HG02885 (cell line): ENCODE measurements at regions not wholly inside any gene's neighbourhood (a gene's known extent, or its start where the extent isn't known, plus 50 kb on each side); places are given as distances from the start of the nearest gene placed in this dataset.

Experiments used
- ATAC-seq: cut with Tn5 transposase; IDR thresholded peaks from one replicate; pipeline ENCODE4 v1.9.1; 2021; ENCODE audit warnings: mild to moderate bottlenecking; ENCODE audit not compliant: unreplicated experiment, poor library complexity

GRCh38 chr13:26943748-26944147 is 183.2 kb upstream of the GPR12 start:
- no peak for ATAC-seq

DNA sequence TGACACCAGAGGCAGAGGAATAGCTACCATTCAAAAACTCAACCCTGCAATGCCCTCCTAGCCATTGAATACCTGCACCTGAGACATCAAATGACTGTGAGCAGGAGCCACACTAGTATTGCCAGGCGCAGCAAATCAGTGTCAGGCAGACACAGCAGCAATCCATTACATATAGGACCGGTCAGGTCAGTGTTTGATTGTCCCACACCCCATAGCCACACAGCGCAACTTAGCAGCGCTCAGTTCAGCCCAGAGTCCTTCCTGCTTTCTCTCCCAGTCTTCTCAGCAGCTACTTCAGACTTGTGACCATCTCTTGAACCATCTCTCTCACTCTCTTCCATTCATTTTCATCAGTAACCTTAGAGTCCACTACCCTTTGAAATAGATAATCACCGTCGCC is 181.6 kb upstream of the GPR12 start:
- no peak for ATAC-seq

GRCh38 chr13:26941345-26942174 is 181.0 kb upstream of the GPR12 start:
- ATAC-seq = no peak

DNA sequence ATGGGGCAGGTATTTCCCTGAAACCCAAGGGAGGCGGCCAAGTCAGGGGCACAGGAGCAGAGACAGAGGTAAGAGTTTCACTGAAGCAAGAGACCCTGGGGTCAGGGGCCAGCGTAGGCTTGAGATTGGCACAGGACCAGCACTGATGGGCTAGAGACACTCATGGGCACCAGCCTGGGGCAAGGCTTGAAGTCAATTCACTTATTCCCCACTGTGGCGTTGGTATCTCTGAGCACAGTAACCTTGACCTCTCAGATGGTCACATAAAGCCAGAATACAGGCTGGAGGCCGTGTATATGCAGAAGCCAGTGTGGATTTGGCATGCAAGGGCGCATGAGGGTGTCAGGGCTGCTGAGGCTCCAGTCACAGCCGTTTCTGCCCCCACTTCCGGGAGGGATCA is 173.5 kb upstream of the GPR12 start:
- no peak for ATAC-seq

- no peak for ATAC-seq
These were observed 171.9 kb upstream of the GPR12 start for GRCh38 chr13:26932465-26932864.

- peak; percentile 73 for ATAC-seq
These were observed 169.6 kb upstream of the GPR12 start for GRCh38 chr13:26929971-26930730.

GRCh38 chr13:26927511-26927910 is 166.9 kb upstream of the GPR12 start:
- no peak for ATAC-seq

DNA sequence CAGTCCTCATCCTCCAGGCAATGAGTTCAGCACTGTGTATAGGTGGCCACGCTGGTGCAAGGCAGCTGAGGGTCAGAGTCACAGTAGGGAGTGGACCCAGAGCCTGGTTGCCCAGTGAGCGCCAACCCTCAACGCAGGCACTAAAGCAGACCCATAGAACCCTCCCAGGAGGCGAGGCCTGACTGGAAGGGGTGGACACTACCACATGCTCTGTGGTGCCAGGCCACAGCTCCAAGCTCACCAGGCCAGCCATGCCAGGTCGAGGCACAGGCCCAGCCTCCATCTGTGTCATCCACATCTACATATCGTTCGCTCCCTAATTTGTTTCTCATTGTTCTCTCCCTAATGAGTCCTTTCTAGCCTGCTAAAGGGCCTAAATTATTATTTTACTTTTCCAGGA is 165.8 kb upstream of the GPR12 start:
- ATAC-seq = no peak

DNA sequence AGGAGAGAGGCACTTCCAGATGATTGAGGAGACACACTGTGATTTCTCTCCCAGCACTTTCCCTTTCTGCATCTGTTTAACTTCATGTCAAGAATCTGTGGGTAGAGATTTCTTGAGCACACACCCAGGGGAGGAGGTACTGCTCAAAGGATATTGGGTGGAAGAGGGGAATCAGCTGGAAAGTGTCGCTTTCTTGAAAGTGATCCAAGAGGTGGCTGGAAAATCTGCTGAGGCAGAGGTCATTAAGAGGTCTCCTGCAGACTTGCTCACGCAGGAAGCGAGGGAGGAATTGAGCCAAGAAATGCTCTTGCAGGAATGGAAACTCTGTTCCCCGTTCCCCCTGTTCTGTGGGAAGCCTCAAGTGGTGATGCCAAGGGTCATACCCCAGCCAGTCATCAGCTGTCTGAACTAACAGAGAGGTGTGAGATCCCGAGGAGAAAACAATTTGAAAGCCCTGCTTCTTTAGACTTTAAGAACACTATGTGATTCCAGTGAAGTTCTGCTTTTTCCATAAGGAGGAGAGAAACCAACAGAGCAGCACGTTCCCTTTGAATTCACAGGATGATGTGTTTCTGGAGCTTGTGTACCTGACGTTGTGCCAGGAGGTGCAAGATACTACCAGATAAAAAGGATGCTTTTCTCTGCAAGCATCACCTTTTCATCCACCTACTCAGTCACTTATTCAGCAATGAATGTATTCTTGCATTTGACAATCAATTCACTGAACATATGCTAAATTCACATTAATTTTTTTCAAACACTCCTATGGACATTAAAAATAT is 163.4 kb upstream of the GPR12 start:
- no peak for ATAC-seq

DNA sequence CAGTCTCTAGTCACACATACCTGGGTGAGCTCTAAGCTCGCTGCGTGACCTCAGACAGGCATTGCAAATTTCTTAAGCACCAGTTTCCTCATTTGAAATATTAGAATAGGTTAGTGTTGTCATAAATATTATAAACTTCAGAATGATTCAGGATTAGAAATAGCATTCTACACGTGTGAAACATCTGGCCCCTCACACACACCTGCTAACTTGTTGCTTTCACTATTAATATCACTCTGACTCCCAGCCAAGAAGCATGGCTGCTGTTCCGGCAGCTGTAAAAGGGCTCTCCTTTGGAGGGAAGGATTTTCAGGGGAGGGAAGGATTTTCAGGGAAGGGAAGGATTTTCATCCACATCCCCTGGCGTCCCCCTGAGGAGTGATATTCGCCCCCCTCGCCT is 161.3 kb upstream of the GPR12 start:
- ATAC-seq = peak; percentile 48

- ATAC-seq = no peak
These were observed 160.2 kb upstream of the GPR12 start for GRCh38 chr13:26920614-26921355.

GRCh38 chr13:26919732-26920131 is 159.1 kb upstream of the GPR12 start:
- no peak for ATAC-seq

- no peak for ATAC-seq
These were observed 158.7 kb upstream of the GPR12 start for GRCh38 chr13:26919311-26919710.

DNA sequence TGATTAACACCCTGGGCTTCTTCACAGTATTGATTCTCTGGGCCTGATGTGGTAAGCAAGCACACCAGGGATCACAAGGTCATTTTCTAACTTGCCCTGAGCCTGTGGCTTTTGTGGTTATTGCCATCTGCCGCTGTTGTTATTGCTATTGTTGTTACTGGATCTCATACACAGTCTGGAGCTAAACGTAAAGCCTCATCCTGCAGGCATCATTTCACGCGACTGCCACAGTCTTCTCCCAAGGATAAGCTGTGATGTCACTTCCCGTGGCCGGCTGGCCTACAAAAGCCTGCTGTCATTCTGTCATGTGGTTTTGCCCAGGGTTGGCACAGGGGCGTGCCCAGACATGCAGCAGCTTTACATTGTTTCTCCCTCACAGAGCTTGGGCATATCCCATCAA is 154.0 kb upstream of the GPR12 start:
- ATAC-seq = no peak

- ATAC-seq = no peak
These were observed 153.6 kb upstream of the GPR12 start for GRCh38 chr13:26914148-26914547.

DNA sequence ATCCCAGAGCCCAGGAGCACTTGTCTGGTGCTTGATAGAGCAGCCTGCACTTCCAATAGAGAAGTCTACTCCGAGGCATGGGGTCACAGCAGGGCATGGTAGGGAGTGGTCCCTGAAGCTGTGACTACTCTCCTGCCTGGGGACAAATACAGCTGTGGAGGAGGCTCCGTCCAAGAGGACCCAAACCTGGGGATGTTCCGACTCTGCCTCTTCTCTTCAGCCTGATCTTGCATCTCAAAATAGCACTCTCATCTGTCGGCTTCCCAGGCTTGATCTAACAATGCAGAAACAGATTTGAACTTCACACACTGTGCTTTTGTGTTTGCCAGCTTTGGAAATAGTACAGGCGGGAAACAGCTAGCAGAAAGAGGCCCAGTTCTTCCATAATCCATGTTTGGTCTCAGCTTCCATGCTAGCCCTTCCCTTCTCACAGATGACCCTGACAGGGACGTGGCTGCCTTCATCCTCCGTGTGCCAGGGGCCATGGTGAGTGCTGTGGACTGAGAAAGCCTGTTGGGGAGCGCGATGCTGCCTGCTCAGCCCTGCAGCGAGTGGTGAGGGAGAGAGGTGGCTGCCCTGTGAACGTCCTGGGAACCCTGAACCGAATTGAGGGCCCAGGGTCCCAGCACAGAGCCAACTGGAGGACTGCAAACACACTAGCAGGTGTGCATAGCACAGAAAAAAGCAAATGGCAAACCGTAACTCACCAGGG is 150.3 kb upstream of the GPR12 start:
- no peak for ATAC-seq

- ATAC-seq = no peak
These were observed 148.9 kb upstream of the GPR12 start for GRCh38 chr13:26909477-26909876.

DNA sequence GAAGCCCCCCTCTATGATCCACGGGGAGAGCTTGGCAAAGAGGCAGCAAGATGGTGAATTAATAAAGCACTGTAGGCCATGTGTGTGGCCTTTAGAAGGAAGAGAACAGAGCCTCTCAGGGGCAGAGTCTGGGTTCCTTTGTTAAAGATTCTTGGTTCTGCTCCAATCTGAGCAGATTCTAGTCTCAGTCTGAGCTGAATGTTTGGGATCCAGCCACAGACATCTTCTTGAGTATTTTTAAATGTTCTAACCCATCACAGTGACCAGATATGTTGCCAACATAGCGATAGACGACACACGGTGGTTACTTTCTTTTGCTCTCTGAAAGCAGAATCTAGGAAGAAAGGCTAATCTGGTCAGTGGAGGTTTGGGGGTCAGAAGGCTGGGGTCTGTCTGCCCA is 147.5 kb upstream of the GPR12 start:
- no peak for ATAC-seq

DNA sequence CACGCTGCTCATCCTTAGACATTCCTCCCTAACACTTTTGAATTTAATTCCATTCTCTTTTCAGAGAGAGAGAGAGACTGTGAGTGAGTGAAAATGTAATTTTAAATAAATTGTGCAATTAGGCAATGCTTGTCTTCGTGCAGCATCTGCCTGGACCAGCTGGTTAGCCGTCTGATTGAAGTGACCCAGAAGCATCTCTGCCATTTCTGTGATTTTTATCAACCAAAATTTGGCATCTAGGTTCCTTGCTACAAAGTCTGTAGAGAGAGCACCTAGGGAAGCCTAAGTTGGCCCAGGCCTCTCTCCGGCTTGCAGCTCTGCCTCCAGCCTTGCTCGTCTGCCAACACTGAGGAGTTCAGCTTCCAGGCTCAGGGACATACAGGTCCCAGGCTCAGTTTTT is 138.6 kb upstream of the GPR12 start:
- ATAC-seq = no peak
